Retinal pigment epithelial cell (primary cell): ENCODE measurements at regions not wholly inside any gene's neighbourhood (a gene's known extent, or its start where the extent isn't known, plus 50 kb on each side); places are given as distances from the start of the nearest gene placed in this dataset.

Source experiments
- DNase-seq: peaks from one replicate; pipeline ENCODE4 v3.0.0-alpha.2; 2010; ENCODE audit warnings: low read depth
- H3K4me3 ChIP-seq: 2 replicates; pipeline ENCODE4 v1.5.1; 2011; ENCODE audit warnings: mild to moderate bottlenecking, low read length, control low read depth, moderate library complexity
- CTCF ChIP-seq: conservative IDR thresholded peaks from 2 replicates; pipeline ENCODE4 v1.5.1; 2011; ENCODE audit warnings: low read depth, low read length, control low read depth, inconsistent platforms

DNA sequence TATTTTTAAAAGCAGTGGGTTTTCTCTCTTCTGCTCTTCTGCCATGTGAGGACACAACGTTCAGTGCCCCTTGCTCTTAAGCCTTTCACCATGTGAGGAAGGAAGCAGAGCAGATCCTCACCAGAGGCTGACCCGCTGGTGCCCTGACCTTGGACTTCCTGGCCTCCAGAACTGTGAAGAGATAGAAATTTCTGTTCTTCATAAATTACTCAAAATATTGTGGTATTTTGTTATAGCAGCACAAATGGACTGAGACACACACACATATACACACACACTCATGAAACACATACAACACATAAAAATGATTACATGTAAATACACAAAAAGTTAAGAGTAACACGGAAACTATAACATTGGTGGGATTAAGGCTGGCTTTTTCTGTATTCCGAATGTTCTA is 244.8 kb upstream of the NOCT start:
- no peak overlapping the region for H3K4me3 ChIP-seq
- no peak for TF ChIP-seq CTCF
- no peak for DNase-seq

DNA sequence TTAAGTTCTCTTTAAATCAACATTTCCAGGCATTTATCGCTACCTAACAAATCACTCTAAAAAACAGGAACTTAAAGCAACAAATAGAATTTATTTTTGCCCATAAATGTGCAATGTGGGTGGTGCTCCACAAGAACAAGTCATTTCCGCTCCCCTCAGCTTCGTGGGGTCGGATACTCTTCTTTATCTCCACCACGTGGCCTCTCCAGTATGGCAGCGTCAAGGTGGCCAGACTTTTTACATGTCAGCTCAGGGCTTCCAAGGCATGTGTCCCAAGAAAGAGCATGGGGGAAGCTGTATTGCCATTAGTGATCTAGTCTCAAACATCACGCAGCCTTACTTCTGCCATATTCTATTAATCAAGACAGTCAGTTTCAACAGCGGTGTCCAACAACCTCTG is 249.2 kb upstream of the NOCT start:
- DNase-seq, result no peak
- H3K4me3 ChIP-seq, result no peak overlapping the region
- TF ChIP-seq CTCF, result no peak

- DNase-seq, result no peak
- no peak overlapping the region for H3K4me3 ChIP-seq
- no peak for TF ChIP-seq CTCF
Observed at GRCh38 chr4:138765442-138765841, 250.1 kb upstream of the NOCT start.

DNA sequence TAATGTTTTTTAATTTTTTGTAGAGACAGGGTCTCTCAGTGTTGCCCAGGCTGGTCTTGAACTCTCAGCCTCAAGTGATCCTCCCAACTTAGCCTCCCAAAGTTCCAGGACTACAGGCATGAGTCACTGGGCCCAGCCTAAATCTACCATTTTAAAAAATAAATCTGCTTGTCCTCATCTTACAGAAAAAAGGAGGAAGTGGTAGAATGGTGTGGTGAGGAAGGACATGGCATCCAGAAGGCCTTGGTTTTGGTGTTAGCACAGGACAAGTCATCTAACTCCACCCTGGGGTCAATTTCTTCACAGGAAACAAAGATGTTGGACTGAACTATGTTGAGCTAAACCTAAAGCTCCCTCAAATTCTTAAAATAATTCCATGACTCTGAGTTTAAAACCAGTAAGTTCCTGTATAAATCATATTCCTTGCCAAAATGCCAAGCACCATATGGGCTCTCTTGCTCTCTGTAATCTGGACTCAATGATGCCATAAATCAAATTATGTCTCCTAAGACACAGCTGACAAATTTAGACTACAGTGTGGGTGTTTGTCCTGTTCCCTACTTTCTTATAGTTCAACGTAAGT is 253.9 kb upstream of the NOCT start:
- H3K4me3 ChIP-seq, result no peak overlapping the region
- DNase-seq, result no peak
- TF ChIP-seq CTCF, result no peak

DNA sequence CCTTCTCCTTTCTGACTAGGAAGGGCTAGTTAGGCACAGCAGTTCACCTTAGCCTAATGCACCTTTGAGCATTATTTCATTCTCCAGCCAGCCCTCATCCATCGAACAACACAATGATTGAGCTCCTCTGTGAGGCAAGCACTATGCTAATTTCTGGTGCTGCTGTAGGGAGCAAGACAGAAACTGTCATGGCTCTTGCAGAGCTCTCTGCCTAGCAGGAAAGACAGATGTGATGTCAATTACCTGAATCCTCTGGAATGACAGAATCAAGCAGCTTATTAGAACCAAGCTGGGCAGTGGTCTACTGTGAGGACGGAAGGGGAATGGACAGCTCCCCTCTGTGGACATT is 256.1 kb upstream of the NOCT start:
- DNase-seq, result no peak
- H3K4me3 ChIP-seq, result no peak overlapping the region
- no peak for TF ChIP-seq CTCF

DNA sequence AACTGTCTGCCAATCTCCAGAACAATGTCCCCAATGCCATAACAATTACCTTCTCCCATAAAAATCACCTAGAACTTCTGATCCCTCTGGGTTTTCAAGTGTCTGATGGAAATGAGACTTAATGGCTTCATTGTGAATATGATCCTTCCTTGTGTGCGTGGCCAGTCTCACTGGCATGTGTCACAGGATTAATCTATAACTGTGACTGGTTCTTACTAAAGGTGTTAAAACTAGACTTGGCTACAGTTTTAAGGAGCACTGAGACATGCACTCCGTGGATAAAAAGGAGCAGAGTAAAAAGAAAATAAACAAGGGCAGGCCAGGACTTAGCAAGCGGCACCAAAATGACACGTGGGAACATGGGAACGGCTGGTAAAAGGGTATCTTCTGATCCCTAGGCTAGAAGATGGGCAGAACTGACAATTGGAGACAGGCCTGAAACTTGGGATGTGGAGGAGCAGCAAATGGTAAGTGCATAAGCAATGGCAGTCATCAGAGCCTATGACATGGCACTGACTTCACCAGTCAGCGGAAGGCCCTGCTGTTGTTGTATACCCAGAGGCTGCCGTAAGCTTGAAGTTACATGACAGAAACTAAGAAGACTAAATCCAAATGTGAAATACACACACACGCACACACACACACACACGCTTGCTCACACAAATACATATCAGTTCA is 256.6 kb upstream of the NOCT start:
- DNase-seq, result no peak
- no peak for TF ChIP-seq CTCF
- no peak overlapping the region for H3K4me3 ChIP-seq

DNA sequence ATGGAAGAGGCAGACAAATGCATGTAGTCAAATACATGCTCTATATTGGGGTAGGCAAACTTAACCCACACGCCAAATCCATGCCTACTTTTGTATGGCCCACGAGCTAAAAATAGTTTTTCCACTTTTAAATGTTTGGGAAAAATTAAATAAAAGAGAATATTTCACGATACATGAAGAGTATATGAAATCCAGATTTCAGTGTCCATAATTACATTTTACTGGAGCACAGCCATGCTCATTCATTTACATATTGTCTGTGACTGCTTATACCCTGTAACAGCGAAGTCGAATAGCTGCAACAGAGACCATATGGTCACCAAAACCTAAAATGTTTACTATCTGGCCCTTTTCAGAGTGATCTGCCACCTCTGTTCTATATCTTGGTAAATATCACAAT is 257.4 kb upstream of the NOCT start:
- no peak overlapping the region for H3K4me3 ChIP-seq
- DNase-seq, result no peak
- TF ChIP-seq CTCF, result no peak
